Activated T-cell treated with anti-CD3 and anti-CD28 coated beads, Interleukin-2, amount 50 U/mL, for 24 hours (primary cell): ENCODE measurements at regions not wholly inside any gene's neighbourhood (a gene's known extent, or its start where the extent isn't known, plus 50 kb on each side); places are given as distances from the start of the nearest gene placed in this dataset.

Experiments used
- DNase-seq: peaks from one replicate; pipeline ENCODE4 v3.0.0-alpha.2; 2020
- H3K27ac Mint-ChIP-seq: 2 replicates; pipeline ENCODE4 v1.8.0; 2020; ENCODE audit warnings: mild to moderate bottlenecking, mixed read lengths
- H3K27me3 Mint-ChIP-seq: 2 replicates; pipeline ENCODE4 v1.8.0; 2020; ENCODE audit warnings: mixed read lengths
- H3K36me3 Mint-ChIP-seq: 2 replicates; pipeline ENCODE4 v1.8.0; 2020; ENCODE audit warnings: low read depth, mixed read lengths
- H3K4me1 Mint-ChIP-seq: 2 replicates; pipeline ENCODE4 v1.8.0; 2020; ENCODE audit warnings: low read depth, mixed read lengths
- H3K4me3 Mint-ChIP-seq: 2 replicates; pipeline ENCODE4 v1.8.0; 2020; ENCODE audit warnings: mild to moderate bottlenecking, moderate library complexity, mixed read lengths
- H3K9me3 Mint-ChIP-seq: 2 replicates; pipeline ENCODE4 v1.8.0; 2020; ENCODE audit warnings: mixed read lengths

DNA sequence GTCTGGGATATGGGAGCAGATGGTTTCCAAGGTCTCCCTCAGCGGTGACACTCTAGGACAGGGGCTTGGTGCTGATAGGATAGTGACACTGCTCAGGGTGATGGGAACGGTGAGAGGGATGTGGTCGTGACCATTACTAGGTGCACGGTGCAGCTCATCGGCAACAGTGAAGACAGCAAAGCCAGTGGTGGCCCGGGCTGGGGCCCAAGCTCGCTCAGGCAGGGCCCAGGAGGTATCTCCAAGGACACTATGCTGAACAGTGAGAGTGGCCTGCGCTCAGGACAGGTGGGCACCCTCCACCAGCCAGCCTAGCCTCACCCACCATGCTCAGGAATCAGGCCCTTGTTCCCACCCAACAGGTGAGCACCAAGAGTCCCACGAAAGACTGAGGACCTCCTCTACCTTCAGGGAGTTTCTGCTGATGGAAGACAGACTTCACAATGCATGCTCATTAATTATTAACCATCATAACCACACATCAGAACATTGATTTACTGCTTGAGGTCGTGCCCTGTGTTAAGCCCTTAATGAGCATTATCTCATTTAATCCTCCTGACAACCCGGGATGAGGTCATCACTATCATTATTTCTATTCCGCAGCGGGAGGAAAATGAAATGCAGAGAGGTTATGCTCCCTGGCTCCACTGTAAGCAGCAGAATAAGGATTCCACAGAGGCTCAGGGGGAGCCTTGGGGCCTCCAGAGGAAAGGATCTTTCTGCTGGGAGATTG is 269.4 kb downstream of the UACA start:
- H3K4me3 Mint-ChIP-seq = no peak overlapping the region
- H3K27me3 Mint-ChIP-seq = peaks cover 33% of the 10 kb centered on the region
- DNase-seq = no peak
- peak overlapping the region; percentile 95 for H3K27ac Mint-ChIP-seq
- H3K36me3 Mint-ChIP-seq = no peaks in the 10 kb centered on the region
- no peaks in the 10 kb centered on the region for H3K9me3 Mint-ChIP-seq
- H3K4me1 Mint-ChIP-seq = peaks cover 78% of the 10 kb centered on the region

DNA sequence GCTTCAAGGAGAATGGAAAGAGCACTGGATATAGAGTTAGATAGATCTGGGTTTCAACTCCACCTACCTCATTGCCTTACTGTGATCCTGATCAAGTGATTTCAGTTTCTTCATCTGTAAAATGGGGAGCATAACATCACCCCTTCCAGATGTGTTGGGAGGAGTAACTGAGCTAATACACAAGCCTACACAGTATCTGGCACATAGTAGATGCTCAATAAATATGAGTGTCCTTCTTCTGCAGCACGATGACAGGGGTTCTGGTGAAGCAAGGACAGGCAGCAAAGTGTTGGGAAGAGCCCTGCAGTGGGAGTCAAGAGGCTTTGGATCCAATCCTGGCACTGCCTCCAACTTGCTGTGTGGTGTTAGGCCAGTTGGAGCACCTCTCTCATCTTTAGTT is 270.0 kb downstream of the UACA start:
- DNase-seq = no peak
- peaks cover 35% of the 10 kb centered on the region for H3K27me3 Mint-ChIP-seq
- peak overlapping the region; percentile 26 for H3K4me3 Mint-ChIP-seq
- no peaks in the 10 kb centered on the region for H3K36me3 Mint-ChIP-seq
- peak overlapping the region; percentile 95 for H3K27ac Mint-ChIP-seq
- H3K9me3 Mint-ChIP-seq = no peaks in the 10 kb centered on the region
- H3K4me1 Mint-ChIP-seq = peaks cover 79% of the 10 kb centered on the region

DNA sequence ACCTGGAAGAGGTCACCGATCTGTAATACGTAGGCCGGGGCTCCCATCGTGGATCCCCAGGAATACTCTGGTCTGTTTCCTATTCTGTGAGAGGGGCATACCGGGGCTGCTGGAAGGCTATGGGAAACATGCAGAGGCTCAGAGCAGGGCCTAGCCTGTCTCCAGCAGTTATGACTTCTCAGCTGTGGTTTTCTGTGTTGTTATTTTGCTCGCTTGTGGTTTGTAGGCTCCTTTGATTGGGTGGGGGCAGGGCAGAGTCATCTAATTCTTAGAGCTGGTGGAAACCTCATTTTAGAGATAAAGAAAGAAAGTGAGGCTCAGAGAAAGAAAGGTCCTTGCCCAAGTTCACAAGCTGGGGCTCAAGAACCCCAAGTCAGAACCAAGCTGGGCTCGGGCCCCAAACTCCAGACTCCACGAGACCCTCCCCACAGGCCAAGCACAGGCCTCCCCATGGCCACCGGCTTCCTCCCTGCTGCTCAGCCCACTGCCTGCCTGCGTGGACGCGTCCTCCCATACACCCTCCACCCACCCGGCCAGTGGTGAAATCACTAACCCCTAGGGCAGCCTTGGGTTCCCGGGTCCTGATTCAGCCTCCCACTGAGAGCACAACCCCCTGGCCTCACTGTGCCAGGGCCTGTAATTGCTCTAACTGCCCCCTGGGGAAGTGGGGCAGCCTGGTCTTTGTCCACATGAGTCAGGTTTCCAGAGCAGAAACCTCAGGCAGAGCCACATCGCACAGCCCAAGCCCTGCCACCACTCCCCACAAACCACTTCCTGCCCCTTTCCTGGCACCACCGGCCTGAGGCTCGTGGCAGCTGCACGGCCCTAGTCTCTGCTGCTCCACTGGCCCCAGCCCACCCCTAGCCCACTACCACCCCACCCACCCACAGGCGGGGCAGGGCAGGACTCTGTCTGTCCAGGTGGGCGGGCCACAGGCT is 270.8 kb downstream of the UACA start:
- peak; percentile 77 for DNase-seq
- Mint-ChIP-seq H3K27ac (peak overlapping the region; percentile 95), H3K27me3 (peaks cover 30% of the 10 kb centered on the region), H3K36me3 (no peaks in the 10 kb centered on the region), H3K4me1 (peaks cover 86% of the 10 kb centered on the region), H3K4me3 (peak overlapping the region; percentile 65), H3K9me3 (no peaks in the 10 kb centered on the region)

- no peaks in the 10 kb centered on the region for H3K36me3 Mint-ChIP-seq
- no peak for DNase-seq
- H3K9me3 Mint-ChIP-seq = no peaks in the 10 kb centered on the region
- H3K27ac Mint-ChIP-seq = peak overlapping the region; percentile 95
- H3K27me3 Mint-ChIP-seq = peaks cover 27% of the 10 kb centered on the region
- peak overlapping the region; percentile 65 for H3K4me3 Mint-ChIP-seq
- peaks cover 86% of the 10 kb centered on the region for H3K4me1 Mint-ChIP-seq
Measured at GRCh38 chr15:70491641-70492040, 271.7 kb downstream of the UACA start.

DNA sequence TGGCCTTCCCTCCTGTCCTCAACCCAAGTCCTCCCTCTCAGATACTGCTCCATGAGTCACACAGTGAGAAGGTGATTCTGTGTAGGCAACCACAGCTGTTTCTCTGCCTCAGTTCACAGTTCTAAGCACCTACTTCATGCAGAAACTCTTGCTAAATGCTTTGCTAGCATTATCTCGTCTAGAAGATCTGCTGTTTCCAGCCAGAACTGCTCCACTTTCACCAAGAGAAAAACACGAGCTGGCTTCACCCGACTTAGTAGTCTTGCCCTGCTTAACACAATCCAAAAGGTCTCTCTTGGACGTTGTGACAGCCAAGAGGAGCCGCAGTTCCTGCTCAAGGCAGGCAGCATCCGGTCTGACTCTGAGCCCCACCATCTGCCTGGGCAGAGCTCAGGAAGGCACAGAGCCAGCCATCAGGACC is 272.1 kb downstream of the UACA start:
- peaks cover 23% of the 10 kb centered on the region for H3K27me3 Mint-ChIP-seq
- H3K4me3 Mint-ChIP-seq = peak overlapping the region; percentile 65
- H3K36me3 Mint-ChIP-seq = no peaks in the 10 kb centered on the region
- DNase-seq = no peak
- H3K4me1 Mint-ChIP-seq = peaks cover 88% of the 10 kb centered on the region
- no peaks in the 10 kb centered on the region for H3K9me3 Mint-ChIP-seq
- H3K27ac Mint-ChIP-seq = peak overlapping the region; percentile 95

DNA sequence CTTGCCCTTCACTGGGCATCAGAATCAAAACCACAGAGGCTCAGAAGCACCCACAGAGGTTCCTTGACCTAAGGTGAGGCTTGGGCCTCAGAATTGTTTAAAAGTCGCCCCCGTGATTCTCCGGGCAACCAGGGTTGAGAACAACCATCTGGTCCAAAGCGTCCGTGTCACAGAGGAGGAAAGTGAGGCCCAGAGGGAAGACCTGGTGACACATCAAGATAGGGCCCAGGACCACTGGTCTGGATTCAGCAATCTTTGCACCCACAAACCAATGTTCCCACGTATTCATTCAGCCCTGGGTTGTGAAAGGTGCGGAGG is 272.6 kb downstream of the UACA start:
- peaks cover 89% of the 10 kb centered on the region for H3K4me1 Mint-ChIP-seq
- H3K36me3 Mint-ChIP-seq = no peaks in the 10 kb centered on the region
- peaks cover 21% of the 10 kb centered on the region for H3K27me3 Mint-ChIP-seq
- no peak for DNase-seq
- H3K27ac Mint-ChIP-seq = peak overlapping the region; percentile 95
- H3K9me3 Mint-ChIP-seq = no peaks in the 10 kb centered on the region
- no peak overlapping the region for H3K4me3 Mint-ChIP-seq

DNA sequence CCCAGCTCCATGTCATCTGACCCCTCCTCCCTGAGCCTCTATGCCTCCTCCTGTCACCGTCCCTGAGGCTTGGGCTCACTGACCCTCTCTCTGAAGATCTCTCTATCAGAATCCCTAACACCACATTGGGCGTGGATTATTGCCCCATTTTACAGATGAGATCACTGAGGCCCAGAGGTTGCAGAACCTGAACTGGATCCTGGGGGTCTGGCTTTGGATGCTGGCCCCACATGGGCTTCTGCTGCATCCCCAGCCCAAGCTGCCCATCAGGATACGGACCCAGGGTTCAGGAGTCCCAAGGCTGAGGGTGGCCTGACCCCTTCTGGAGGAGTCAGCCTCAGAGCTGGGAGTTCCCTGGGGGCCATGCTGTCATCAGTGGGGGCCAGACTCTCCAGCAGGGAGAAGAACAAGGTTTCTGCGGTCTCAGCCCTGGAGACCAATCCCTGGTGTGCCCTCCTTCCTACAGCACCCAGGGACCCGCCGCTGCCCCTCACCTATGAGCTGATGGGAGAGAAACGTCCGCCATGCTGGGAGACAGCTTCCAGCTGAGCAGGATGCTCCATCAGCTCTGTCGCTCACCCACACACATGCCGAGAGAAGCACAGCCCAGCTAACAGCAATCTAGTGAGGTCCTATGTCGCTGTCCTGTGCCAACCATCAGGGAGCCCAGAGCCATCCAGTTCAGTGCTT is 273.1 kb downstream of the UACA start:
- no peak for DNase-seq
- no peaks in the 10 kb centered on the region for H3K9me3 Mint-ChIP-seq
- no peaks in the 10 kb centered on the region for H3K36me3 Mint-ChIP-seq
- H3K4me3 Mint-ChIP-seq = no peak overlapping the region
- peak overlapping the region; percentile 95 for H3K27ac Mint-ChIP-seq
- H3K27me3 Mint-ChIP-seq = peaks cover 18% of the 10 kb centered on the region
- peaks cover 88% of the 10 kb centered on the region for H3K4me1 Mint-ChIP-seq

DNA sequence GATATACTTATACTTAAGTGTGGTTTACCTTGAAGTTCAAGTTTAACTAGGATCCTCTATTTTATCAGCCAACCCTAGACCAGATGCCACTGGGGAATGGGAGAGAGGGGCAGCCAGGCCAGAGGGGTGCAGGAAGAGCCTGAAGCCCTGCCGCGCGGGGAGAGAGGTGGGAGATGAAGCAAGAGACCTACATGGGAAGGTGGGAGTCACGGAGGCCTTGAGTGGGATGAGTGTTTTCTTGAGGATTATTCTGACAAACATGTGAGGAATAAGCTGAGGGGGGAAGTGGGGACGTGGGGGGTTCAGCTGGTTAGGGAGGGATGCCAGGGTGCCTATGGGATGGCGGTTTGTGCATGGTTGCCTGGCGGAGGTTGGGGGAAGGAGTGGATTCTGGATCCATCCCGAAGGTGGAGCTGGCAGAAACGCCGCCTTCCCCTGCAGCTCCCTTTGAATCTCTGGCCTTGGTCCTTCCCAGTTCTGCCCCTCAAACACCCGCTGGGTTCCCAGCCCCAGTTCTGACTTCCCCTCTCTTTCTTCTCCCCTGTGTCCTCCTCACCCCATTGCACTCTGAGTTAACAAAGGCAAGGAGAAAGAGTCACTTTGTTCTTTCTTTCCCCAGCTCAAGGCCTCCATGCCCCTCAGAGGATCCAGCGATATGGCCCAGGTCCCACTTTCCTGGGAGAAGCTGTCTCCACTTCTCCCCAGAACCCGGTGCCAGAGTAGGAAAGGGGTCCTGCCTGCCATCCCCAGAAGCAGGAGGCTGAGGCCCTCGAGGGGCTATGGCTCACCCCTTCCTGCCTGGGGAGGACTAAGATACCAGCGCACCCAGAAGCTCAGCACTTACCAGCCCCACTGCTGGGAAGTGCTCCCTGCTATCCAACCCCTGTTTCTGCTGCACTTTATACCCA is 274.2 kb downstream of the UACA start:
- no peaks in the 10 kb centered on the region for H3K9me3 Mint-ChIP-seq
- H3K4me3 Mint-ChIP-seq = no peak overlapping the region
- no peak overlapping the region for H3K27ac Mint-ChIP-seq
- peaks cover 28% of the 10 kb centered on the region for H3K27me3 Mint-ChIP-seq
- no peaks in the 10 kb centered on the region for H3K36me3 Mint-ChIP-seq
- no peak for DNase-seq
- peaks cover 77% of the 10 kb centered on the region for H3K4me1 Mint-ChIP-seq

DNA sequence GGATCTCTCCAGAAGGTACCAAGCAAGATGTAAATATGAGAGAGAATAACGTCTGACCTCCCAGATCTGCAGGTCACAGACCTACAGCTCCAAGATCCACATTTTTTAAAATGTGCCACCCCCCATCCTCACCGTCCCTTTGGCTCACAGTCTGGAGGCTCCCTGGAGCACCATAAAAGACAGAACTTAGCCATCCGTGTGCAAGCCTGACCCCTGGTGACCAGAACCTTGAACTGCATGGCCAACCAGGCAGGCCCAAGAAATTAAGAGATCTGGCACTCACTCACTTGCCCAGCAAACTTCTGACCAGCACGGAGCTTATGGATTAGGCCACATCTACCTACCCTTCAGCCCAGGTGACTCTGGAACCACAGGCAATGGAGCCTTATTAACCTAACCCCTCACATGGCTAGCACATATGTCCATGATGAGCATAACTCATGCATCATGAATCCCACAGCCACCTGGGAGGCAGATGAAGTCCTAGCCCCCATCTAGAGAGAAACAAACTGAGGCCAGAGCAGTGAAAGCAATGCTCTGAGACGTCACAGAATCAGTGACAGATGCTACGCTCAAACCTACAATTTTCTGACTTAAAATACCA is 275.3 kb downstream of the UACA start:
- peak; percentile 86 for DNase-seq
- H3K4me1 Mint-ChIP-seq = peaks cover 66% of the 10 kb centered on the region
- H3K36me3 Mint-ChIP-seq = no peaks in the 10 kb centered on the region
- H3K4me3 Mint-ChIP-seq = no peak overlapping the region
- H3K9me3 Mint-ChIP-seq = no peaks in the 10 kb centered on the region
- peaks cover 36% of the 10 kb centered on the region for H3K27me3 Mint-ChIP-seq
- no peak overlapping the region for H3K27ac Mint-ChIP-seq

DNA sequence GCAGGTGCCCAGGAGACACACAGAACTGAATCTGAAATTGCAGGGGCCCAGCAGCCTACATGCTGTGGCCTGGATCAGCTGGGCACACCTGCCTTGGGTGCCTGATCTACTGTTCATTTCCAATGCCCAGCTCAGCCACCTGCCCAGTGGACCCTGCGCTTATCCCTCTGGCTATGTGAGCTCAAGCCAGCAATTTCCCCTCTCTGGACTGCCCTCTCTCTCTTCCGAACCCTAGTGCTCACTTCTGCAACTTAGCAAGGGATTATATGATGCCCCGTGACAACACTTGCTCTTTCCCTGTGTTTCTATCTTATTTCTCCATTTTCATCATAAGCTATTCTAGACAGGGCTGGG is 276.0 kb downstream of the UACA start:
- Mint-ChIP-seq H3K27ac (no peak overlapping the region), H3K27me3 (peaks cover 43% of the 10 kb centered on the region), H3K9me3 (no peaks in the 10 kb centered on the region), H3K4me3 (no peak overlapping the region), H3K4me1 (peaks cover 58% of the 10 kb centered on the region), H3K36me3 (no peaks in the 10 kb centered on the region)
- no peak for DNase-seq

- Mint-ChIP-seq H3K4me1 (peaks cover 52% of the 10 kb centered on the region), H3K36me3 (no peaks in the 10 kb centered on the region), H3K27me3 (peaks cover 47% of the 10 kb centered on the region), H3K27ac (peak overlapping the region; percentile 92), H3K9me3 (no peaks in the 10 kb centered on the region), H3K4me3 (peak overlapping the region; percentile 15)
- DNase-seq = peak; percentile 84
Measured at GRCh38 chr15:70486451-70487386, 276.6 kb downstream of the UACA start.

- Mint-ChIP-seq H3K27ac (peak overlapping the region; percentile 92), H3K9me3 (no peaks in the 10 kb centered on the region), H3K4me1 (peaks cover 45% of the 10 kb centered on the region), H3K27me3 (peaks cover 47% of the 10 kb centered on the region), H3K4me3 (peak overlapping the region; percentile 15), H3K36me3 (no peaks in the 10 kb centered on the region)
- no peak for DNase-seq
Measured at GRCh38 chr15:70486012-70486411, 277.3 kb downstream of the UACA start.

DNA sequence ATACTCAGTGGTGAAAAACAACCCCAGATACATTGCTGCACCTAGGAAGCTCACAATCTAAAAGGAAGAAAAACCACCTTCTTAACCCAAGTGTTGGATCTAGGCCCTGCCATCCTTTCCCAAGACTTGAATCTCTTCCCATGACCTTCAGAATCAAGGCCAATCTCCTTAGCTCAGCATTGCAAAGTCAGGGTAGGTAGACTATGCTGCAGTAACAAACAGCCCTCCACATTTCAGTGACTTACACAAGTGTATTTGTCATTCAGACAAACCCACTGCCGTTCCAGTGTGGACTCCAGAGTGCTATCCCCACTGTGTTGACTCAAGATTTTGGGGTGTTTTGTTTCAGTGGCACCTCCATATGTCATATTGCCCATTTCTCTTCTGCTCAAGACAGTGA is 278.4 kb downstream of the UACA start:
- peaks cover 44% of the 10 kb centered on the region for H3K4me1 Mint-ChIP-seq
- DNase-seq = no peak
- no peaks in the 10 kb centered on the region for H3K36me3 Mint-ChIP-seq
- H3K27me3 Mint-ChIP-seq = peaks cover 50% of the 10 kb centered on the region
- no peak overlapping the region for H3K4me3 Mint-ChIP-seq
- H3K27ac Mint-ChIP-seq = no peak overlapping the region
- H3K9me3 Mint-ChIP-seq = no peaks in the 10 kb centered on the region
